ENCODE measurements at regions not wholly inside any gene's neighbourhood (a gene's known extent, or its start where the extent isn't known, plus 50 kb on each side); places are given as distances from the start of the nearest gene placed in this dataset.
A peak's percentile ranks its signal among the peaks of the same experiment; 100 is the strongest.

GRCh38 chr2:132268977-132269523 is 107.3 kb upstream of the ANKRD30BL start:
- no peaks in the 10 kb centered on the region for H3K36me3 ChIP-seq (replicated peaks in 1 of 2; ENCODE audit: control insufficient read depth in 1 of 2, insufficient read depth in 2 of 2, low read length in 2 of 2)
- BruUV-seq (replicated peaks) = no TSS peak
- DNase-seq (ENCODE audit: low spot score) = no peak
- H3K9me3 ChIP-seq (ENCODE audit: low read length) = no peaks in the 10 kb centered on the region
- H3K4me3 ChIP-seq (replicated peaks in 1 of 3; ENCODE audit: insufficient read depth in 1 of 3, low read depth in 2 of 3, low read length in 3 of 3) = no peak overlapping the region
- H3K4me2 ChIP-seq (ENCODE audit: low read depth, low read length) = no peak overlapping the region
- in situ Hi-C loops (cut with HindIII; ENCODE audit: extremely low pct_ligation_motif_present, low pct_unique_long_range_greater_than_20kb) = no loop called here
- no peak overlapping the region for H3K27ac ChIP-seq (ENCODE audit: extremely low read length, insufficient read depth, low read length)
- no peak overlapping the region for H2AFZ ChIP-seq (ENCODE audit: low read length)
- ChIA-PET POLR2A (no interaction called here), CTCF (ENCODE audit: low intra/inter-chr PET ratio, low total read pairs) (interaction anchor here (1.3 to 1.8 kb wide), 4 partner anchors 180 to 1292 kb away, joined by 3 to 9 read pairs (median 5); no protein-coding TSS in a partner anchor)
- 24% methylated on average over 19 of the region's 19 CpGs for WGBS (ENCODE audit: low lambda C conversion rate)
- H3K4me1 ChIP-seq (ENCODE audit: insufficient read depth, low read length) = no peaks in the 10 kb centered on the region
- H3K79me2 ChIP-seq (ENCODE audit: insufficient read depth, low read length) = no peaks in the 10 kb centered on the region
- H4K20me1 ChIP-seq (ENCODE audit: insufficient read depth, low read length) = no peaks in the 10 kb centered on the region
- peak; percentile 23; the same call in 2 of the 3 replicates for ATAC-seq
- no peak overlapping the region for H3K9ac ChIP-seq (ENCODE audit: insufficient read depth, low read depth, low read length)
- H3K27me3 ChIP-seq (ENCODE audit: control insufficient read depth in 1 of 2, insufficient read depth in 2 of 2, low read length in 2 of 2) = 0 out of 5 replicates have a peak, but pooled peaks cover 0 to 7% of the 10 kb centered on the region in 2 experiments
- FAIRE-seq = no peak
- intact Hi-C loops (cut with micrococcal nuclease; ENCODE audit: unreplicated experiment) = loop anchor here (1.0 to 10.0 kb wide), 5 partner anchors 180 to 1576 kb away; no protein-coding TSS in a partner anchor
- TF ChIP-seq, protein P1, sequence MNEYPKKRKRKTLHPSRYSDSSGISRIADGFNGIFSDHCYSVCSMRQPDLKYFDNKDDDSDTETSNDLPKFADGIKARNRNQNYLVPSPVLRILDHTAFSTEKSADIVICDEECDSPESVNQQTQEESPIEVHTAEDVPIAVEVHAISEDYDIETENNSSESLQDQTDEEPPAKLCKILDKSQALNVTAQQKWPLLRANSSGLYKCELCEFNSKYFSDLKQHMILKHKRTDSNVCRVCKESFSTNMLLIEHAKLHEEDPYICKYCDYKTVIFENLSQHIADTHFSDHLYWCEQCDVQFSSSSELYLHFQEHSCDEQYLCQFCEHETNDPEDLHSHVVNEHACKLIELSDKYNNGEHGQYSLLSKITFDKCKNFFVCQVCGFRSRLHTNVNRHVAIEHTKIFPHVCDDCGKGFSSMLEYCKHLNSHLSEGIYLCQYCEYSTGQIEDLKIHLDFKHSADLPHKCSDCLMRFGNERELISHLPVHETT (CRISPR knock-in tag; conservative IDR thresholded peaks at IDR 0.05) = no peak
- TF ChIP-seq TFAP4 (IDR thresholded peaks at IDR 0.05; ENCODE audit: borderline replicate concordance, low read depth) (no peak), SALL2 (CRISPR knock-in tag; IDR thresholded peaks at IDR 0.05) (no peak), MYPOP (CRISPR knock-in tag; IDR thresholded peaks at IDR 0.05) (no peak), ZNF552 (CRISPR knock-in tag; IDR thresholded peaks at IDR 0.05; ENCODE audit: borderline replicate concordance) (no peak), PHF5A (CRISPR knock-in tag; IDR thresholded peaks at IDR 0.05; ENCODE audit: low read depth, unreplicated experiment) (no peak), NCOA1 (CRISPR knock-in tag; IDR thresholded peaks at IDR 0.05) (no peak), ZMYM3 (CRISPR knock-in tag; IDR thresholded peaks at IDR 0.05) (no peak), RCOR2 (CRISPR knock-in tag; IDR thresholded peaks at IDR 0.05) (no peak), ZNF496 (CRISPR knock-in tag; IDR thresholded peaks at IDR 0.05; ENCODE audit: insufficient replicate concordance) (no peak), ZSCAN31 (CRISPR knock-in tag; IDR thresholded peaks at IDR 0.05; ENCODE audit: low read depth) (no peak), GTF3A (CRISPR knock-in tag; conservative IDR thresholded peaks at IDR 0.05) (no peak)
- TF ChIP-seq, protein P2, sequence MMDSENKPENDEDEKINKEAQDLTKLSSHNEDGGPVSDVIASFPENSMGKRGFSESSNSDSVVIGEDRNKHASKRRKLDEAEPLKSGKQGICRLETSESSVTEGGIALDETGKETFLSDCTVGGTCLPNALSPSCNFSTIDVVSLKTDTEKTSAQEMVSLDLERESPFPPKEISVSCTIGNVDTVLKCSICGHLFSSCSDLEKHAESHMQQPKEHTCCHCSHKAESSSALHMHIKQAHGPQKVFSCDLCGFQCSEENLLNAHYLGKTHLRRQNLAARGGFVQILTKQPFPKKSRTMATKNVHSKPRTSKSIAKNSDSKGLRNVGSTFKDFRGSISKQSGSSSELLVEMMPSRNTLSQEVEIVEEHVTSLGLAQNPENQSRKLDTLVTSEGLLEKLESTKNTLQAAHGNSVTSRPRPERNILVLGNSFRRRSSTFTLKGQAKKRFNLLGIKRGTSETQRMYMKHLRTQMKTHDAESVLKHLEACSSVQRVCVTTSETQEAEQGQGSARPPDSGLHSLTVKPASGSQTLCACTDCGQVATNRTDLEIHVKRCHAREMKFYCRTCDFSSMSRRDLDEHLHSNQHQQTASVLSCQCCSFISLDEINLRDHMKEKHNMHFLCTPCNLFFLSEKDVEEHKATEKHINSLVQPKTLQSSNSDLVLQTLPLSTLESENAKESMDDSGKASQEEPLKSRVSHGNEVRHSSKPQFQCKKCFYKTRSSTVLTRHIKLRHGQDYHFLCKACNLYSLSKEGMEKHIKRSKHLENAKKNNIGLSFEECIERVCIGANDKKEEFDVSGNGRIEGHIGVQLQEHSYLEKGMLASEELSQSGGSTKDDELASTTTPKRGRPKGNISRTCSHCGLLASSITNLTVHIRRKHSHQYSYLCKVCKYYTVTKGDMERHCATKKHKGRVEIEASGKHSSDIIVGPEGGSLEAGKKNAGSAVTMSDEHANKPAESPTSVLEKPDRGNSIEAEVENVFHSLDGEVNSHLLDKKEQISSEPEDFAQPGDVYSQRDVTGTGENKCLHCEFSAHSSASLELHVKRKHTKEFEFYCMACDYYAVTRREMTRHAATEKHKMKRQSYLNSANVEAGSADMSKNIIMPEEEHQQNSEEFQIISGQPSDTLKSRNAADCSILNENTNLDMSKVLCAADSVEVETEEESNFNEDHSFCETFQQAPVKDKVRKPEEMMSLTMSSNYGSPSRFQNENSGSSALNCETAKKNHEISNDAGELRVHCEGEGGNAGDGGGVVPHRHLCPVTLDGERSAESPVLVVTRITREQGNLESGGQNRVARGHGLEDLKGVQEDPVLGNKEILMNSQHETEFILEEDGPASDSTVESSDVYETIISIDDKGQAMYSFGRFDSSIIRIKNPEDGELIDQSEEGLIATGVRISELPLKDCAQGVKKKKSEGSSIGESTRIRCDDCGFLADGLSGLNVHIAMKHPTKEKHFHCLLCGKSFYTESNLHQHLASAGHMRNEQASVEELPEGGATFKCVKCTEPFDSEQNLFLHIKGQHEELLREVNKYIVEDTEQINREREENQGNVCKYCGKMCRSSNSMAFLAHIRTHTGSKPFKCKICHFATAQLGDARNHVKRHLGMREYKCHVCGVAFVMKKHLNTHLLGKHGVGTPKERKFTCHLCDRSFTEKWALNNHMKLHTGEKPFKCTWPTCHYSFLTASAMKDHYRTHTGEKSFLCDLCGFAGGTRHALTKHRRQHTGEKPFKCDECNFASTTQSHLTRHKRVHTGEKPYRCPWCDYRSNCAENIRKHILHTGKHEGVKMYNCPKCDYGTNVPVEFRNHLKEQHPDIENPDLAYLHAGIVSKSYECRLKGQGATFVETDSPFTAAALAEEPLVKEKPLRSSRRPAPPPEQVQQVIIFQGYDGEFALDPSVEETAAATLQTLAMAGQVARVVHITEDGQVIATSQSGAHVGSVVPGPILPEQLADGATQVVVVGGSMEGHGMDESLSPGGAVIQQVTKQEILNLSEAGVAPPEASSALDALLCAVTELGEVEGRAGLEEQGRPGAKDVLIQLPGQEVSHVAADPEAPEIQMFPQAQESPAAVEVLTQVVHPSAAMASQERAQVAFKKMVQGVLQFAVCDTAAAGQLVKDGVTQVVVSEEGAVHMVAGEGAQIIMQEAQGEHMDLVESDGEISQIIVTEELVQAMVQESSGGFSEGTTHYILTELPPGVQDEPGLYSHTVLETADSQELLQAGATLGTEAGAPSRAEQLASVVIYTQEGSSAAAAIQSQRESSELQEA (CRISPR knock-in tag; IDR thresholded peaks at IDR 0.05; ENCODE audit: not compliant biosample characterization) = no peak
